WTC11 (cell line): ENCODE measurements at regions not wholly inside any gene's neighbourhood (a gene's known extent, or its start where the extent isn't known, plus 50 kb on each side); places are given as distances from the start of the nearest gene placed in this dataset.
A peak's percentile ranks its signal among the peaks of the same experiment; 100 is the strongest.

Source experiments
- ATAC-seq: fragments of 200-7000 bp; cut with Tn5 transposase; 2 replicates; pipeline ENCODE4 v1.10.0; 2021; ENCODE audit warnings: mild to moderate bottlenecking, moderate library complexity
- CTCF ChIA-PET: fragments of 300-600 bp; sonication (Branson Sonifier 250); formaldehyde crosslinking; loops from one replicate; lab custom pipeline; 2021; ENCODE audit warnings: antibody characterized with exemption; lab: Charles Lee
- POLR2A ChIA-PET: fragments of 350-600 bp; sonication (Branson Sonifier 250); formaldehyde crosslinking; loops from one replicate; lab custom pipeline; 2021; ENCODE audit warnings: antibody characterized with exemption; lab: Charles Lee
- DNase-seq: peaks from one replicate; pipeline ENCODE4 v3.0.0; 2021; ENCODE audit warnings: low spot score
- H3K27ac Mint-ChIP-seq: 2 replicates; pipeline ENCODE4 v1.8.0; 2021; ENCODE audit warnings: mixed read lengths
- H3K27me3 Mint-ChIP-seq: 2 replicates; pipeline ENCODE4 v1.8.0; 2021; ENCODE audit warnings: low read depth, mild to moderate bottlenecking, moderate library complexity, mixed read lengths
- H3K36me3 Mint-ChIP-seq: 2 replicates; pipeline ENCODE4 v1.8.0; 2021; ENCODE audit warnings: mixed read lengths
- H3K4me1 Mint-ChIP-seq: 2 replicates; pipeline ENCODE4 v1.8.0; 2022; ENCODE audit warnings: mixed read lengths
- H3K4me3 Mint-ChIP-seq: 2 replicates; pipeline ENCODE4 v1.8.0; 2021; ENCODE audit warnings: mild to moderate bottlenecking, moderate library complexity, mixed read lengths
- H3K9me3 Mint-ChIP-seq: 2 replicates; pipeline ENCODE4 v1.8.0; 2021; ENCODE audit warnings: mixed read lengths
- ATF2 ChIP-seq: sonication (generic); formaldehyde crosslinking; IDR thresholded peaks from 2 replicates; pipeline ENCODE4 v1.8.1; 2022; ENCODE audit warnings: low read depth, missing genetic modification reagents, borderline replicate concordance
- CBFB ChIP-seq: sonication (generic); formaldehyde crosslinking; IDR thresholded peaks from 2 replicates; pipeline ENCODE4 v1.8.1; 2022; ENCODE audit warnings: mild to moderate bottlenecking, low read depth, missing genetic modification reagents
- CREM ChIP-seq: sonication (generic); formaldehyde crosslinking; IDR thresholded peaks from 2 replicates; pipeline ENCODE4 v1.8.1; 2022; ENCODE audit warnings: mild to moderate bottlenecking, missing genetic modification reagents, moderate library complexity
- FOXP1 ChIP-seq: sonication (generic); formaldehyde crosslinking; IDR thresholded peaks from 2 replicates; pipeline ENCODE4 v1.8.0; 2022; ENCODE audit warnings: missing genetic modification reagents, mild to moderate bottlenecking, moderate library complexity, borderline replicate concordance
- GRHL2 ChIP-seq: fragments of 250-450 bp; sonication (Bioruptor Pico); IDR thresholded peaks from 2 replicates; pipeline ENCODE4 v1.8.0; 2022; ENCODE audit warnings: mild to moderate bottlenecking, moderate library complexity; ENCODE audit not compliant: insufficient replicate concordance, severe bottlenecking
- KAT7 ChIP-seq: sonication (generic); formaldehyde crosslinking; IDR thresholded peaks from 2 replicates; pipeline ENCODE4 v1.8.1; 2023; ENCODE audit warnings: missing genetic modification reagents, mild to moderate bottlenecking, borderline replicate concordance
- STAT6 ChIP-seq: sonication (generic); formaldehyde crosslinking; conservative IDR thresholded peaks from 2 replicates; pipeline ENCODE4 v1.8.1; 2023; ENCODE audit warnings: mild to moderate bottlenecking, low read depth, missing genetic modification reagents, moderate library complexity
- TEAD1 ChIP-seq: sonication (generic); formaldehyde crosslinking; IDR thresholded peaks from 2 replicates; pipeline ENCODE4 v1.8.0; 2022; ENCODE audit warnings: mild to moderate bottlenecking, missing genetic modification reagents
- ZBTB21 ChIP-seq: sonication (generic); formaldehyde crosslinking; IDR thresholded peaks from 2 replicates; pipeline ENCODE4 v1.8.1; 2023; ENCODE audit warnings: mild to moderate bottlenecking, missing genetic modification reagents, borderline replicate concordance
- ZNF138 ChIP-seq: sonication (generic); formaldehyde crosslinking; conservative IDR thresholded peaks from 2 replicates; pipeline ENCODE4 v1.8.1; 2022; ENCODE audit warnings: mild to moderate bottlenecking, moderate library complexity, missing genetic modification reagents
- ZNF232 ChIP-seq: sonication (generic); formaldehyde crosslinking; IDR thresholded peaks from 2 replicates; pipeline ENCODE4 v1.8.0; 2022; ENCODE audit warnings: mild to moderate bottlenecking, missing genetic modification reagents
- ZNF317 ChIP-seq: sonication (generic); formaldehyde crosslinking; IDR thresholded peaks from 2 replicates; pipeline ENCODE4 v1.8.1; 2023; ENCODE audit warnings: low read depth, mild to moderate bottlenecking, moderate library complexity, missing genetic modification reagents, borderline replicate concordance
- TF ChIP-seq, protein P1 (sequence below): fragments of 250-450 bp; sonication (Bioruptor Pico); IDR thresholded peaks from 2 replicates; pipeline ENCODE4 v1.9.0; 2021; ENCODE audit warnings: mild to moderate bottlenecking
- TF ChIP-seq, protein P2 (sequence below): fragments of 250-450 bp; sonication (Bioruptor Pico); IDR thresholded peaks from 2 replicates; pipeline ENCODE4 v1.9.0; 2021; ENCODE audit warnings: mild to moderate bottlenecking, borderline replicate concordance
- TF ChIP-seq, protein P3 (sequence below): sonication (generic); formaldehyde crosslinking; IDR thresholded peaks from 2 replicates; pipeline ENCODE4 v1.8.1; 2023; ENCODE audit warnings: mild to moderate bottlenecking, missing genetic modification reagents

DNA sequence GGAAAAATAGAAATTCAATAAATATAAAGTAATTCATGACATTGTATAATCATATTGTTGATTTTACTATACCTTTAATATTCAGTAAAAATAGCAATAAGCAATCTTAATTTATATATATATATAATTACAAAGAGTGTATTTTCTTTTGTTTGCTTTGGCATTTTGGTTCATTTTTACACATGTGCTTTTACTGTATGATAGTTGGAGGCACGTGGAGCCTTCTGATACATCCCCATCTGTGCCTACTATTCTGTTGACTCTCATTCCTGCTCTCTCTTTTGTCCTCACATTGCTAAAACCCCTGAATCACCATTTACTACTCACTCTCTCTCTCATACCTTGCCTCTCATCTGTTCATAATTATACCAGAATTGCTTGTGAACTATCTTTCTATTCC, 106.4 kb upstream of the NDST4 start (continued):
- TF ChIP-seq, protein P1, sequence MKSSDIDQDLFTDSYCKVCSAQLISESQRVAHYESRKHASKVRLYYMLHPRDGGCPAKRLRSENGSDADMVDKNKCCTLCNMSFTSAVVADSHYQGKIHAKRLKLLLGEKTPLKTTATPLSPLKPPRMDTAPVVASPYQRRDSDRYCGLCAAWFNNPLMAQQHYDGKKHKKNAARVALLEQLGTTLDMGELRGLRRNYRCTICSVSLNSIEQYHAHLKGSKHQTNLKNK = no peak
- no peak for TF ChIP-seq KAT7 (CRISPR knock-in tag)
- TF ChIP-seq GRHL2 (CRISPR knock-in tag) = no peak

DNA sequence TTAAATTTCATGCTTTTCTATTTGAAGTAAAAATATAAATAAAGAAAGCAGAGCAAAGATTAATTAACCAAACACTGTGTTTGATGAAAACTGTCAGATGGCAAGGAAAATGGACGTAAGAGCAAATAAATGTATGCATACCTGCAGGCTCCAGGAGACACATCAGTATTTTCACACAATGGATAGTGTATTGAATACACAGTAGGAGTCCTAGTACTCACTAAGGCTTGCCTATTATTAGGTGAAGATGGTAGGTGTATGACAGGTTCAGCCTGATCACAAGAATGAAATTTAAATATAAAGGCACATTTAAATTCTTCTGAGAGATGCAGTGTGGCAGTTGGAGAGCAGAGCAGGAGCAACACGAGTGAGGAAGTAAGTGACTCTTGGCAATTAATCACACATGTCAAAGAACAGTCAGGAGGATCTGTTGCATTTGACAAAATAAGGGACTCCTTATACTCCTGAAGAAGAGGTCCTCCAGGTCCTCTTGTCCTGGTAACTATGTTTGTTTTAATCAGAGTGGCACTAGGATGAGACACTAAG, 106.0 kb upstream of the NDST4 start:
- ChIA-PET POLR2A (no interaction called here), CTCF (no interaction called here)
- Mint-ChIP-seq H3K27ac (peak overlapping the region; percentile 6; the same call in 1 of the 2 replicates), H3K36me3 (no peaks in the 10 kb centered on the region), H3K9me3 (no peaks in the 10 kb centered on the region), H3K27me3 (no peaks in the 10 kb centered on the region), H3K4me1 (peaks cover 56% of the 10 kb centered on the region), H3K4me3 (no peak overlapping the region)
- DNase-seq (no peak), ATAC-seq (peak; percentile 90)
- peak; percentile 33; the same call in 1 of the 2 replicates for TF ChIP-seq TEAD1 (CRISPR knock-in tag)
- TF ChIP-seq GRHL2 (CRISPR knock-in tag) = no peak

DNA sequence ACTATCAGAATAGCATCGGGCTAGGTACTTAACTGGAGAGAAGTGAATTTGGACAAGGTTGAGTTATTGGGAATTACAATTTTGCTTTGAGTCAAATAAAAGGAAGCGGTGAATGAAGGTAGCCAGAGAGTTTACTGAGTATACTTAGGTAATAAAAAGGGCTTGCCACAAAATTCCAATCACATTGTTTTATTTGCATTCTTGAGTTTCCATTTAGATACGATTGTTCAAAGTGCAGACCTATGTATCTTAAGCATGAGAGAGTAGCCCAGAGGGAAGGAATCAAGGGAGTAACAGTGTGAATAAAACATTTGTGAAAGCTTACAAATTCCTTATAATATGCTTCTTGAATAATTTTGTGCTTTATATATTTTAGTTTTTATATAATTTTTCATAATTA, 102.5 kb upstream of the NDST4 start:
- H3K4me1 Mint-ChIP-seq = peaks cover 34% of the 10 kb centered on the region
- TF ChIP-seq ZNF232 = no peak
- no peak for TF ChIP-seq CBFB (CRISPR knock-in tag)
- TF ChIP-seq FOXP1 = no peak
- TF ChIP-seq ZNF317 = no peak
- TF ChIP-seq, protein P2, sequence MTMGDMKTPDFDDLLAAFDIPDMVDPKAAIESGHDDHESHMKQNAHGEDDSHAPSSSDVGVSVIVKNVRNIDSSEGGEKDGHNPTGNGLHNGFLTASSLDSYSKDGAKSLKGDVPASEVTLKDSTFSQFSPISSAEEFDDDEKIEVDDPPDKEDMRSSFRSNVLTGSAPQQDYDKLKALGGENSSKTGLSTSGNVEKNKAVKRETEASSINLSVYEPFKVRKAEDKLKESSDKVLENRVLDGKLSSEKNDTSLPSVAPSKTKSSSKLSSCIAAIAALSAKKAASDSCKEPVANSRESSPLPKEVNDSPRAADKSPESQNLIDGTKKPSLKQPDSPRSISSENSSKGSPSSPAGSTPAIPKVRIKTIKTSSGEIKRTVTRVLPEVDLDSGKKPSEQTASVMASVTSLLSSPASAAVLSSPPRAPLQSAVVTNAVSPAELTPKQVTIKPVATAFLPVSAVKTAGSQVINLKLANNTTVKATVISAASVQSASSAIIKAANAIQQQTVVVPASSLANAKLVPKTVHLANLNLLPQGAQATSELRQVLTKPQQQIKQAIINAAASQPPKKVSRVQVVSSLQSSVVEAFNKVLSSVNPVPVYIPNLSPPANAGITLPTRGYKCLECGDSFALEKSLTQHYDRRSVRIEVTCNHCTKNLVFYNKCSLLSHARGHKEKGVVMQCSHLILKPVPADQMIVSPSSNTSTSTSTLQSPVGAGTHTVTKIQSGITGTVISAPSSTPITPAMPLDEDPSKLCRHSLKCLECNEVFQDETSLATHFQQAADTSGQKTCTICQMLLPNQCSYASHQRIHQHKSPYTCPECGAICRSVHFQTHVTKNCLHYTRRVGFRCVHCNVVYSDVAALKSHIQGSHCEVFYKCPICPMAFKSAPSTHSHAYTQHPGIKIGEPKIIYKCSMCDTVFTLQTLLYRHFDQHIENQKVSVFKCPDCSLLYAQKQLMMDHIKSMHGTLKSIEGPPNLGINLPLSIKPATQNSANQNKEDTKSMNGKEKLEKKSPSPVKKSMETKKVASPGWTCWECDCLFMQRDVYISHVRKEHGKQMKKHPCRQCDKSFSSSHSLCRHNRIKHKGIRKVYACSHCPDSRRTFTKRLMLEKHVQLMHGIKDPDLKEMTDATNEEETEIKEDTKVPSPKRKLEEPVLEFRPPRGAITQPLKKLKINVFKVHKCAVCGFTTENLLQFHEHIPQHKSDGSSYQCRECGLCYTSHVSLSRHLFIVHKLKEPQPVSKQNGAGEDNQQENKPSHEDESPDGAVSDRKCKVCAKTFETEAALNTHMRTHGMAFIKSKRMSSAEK = no peak
- TF ChIP-seq, protein P3, sequence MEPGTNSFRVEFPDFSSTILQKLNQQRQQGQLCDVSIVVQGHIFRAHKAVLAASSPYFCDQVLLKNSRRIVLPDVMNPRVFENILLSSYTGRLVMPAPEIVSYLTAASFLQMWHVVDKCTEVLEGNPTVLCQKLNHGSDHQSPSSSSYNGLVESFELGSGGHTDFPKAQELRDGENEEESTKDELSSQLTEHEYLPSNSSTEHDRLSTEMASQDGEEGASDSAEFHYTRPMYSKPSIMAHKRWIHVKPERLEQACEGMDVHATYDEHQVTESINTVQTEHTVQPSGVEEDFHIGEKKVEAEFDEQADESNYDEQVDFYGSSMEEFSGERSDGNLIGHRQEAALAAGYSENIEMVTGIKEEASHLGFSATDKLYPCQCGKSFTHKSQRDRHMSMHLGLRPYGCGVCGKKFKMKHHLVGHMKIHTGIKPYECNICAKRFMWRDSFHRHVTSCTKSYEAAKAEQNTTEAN (CRISPR knock-in tag) = no peak
- no peak for TF ChIP-seq ZNF138 (CRISPR knock-in tag)
- no peak for TF ChIP-seq GRHL2 (CRISPR knock-in tag)
- TF ChIP-seq CREM (CRISPR knock-in tag) = no peak
- no peak for TF ChIP-seq TEAD1 (CRISPR knock-in tag)
- TF ChIP-seq STAT6 = no peak
- no peak for TF ChIP-seq ATF2 (CRISPR knock-in tag)
- TF ChIP-seq ZBTB21 (CRISPR knock-in tag) = no peak
- H3K27ac Mint-ChIP-seq = no peak overlapping the region
- ATAC-seq (no peak), DNase-seq (no peak)
- H3K36me3 Mint-ChIP-seq = no peaks in the 10 kb centered on the region
- ChIA-PET CTCF (no interaction called here), POLR2A (no interaction called here)
- H3K9me3 Mint-ChIP-seq = no peaks in the 10 kb centered on the region
- H3K4me3 Mint-ChIP-seq = no peak overlapping the region
- no peaks in the 10 kb centered on the region for H3K27me3 Mint-ChIP-seq
